ENCODE measurements at regions not wholly inside any gene's neighbourhood (a gene's known extent, or its start where the extent isn't known, plus 50 kb on each side); places are given as distances from the start of the nearest gene placed in this dataset.

DNA sequence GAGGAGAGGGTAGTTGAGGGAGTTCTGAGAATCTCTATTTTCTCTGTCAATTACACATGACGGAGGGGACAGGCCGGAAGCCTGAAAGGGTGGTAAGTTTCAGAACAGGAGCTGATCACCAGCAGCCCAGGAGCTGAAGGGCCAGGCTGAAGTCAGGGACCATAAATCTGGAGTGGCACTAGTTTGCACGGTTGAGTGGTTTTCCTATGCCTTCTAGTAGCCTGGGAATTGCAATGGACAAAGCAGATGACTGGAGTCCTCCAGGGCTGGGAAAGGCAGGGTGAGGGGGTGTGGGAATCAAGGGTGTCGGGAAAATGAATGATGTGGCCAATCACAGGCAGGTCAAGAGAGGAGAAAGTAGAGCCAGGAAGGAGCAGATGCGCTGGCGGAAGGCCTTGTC lies 72.5 kb downstream of the MAGEF1 start:
- Histone ChIP-seq H3K27ac (ENCODE audit: insufficient read depth, low read length) (no peak overlapping the region), H3K4me3 (ENCODE audit: insufficient read depth, low read depth, low read length) (no peak overlapping the region), H3K4ac (ENCODE audit: low read depth, low read length) (no peak overlapping the region), H3K27me3 (ENCODE audit: control insufficient read depth, insufficient read depth, low read length) (peaks cover 33% of the 10 kb centered on the region), H3K14ac (replicated peaks; ENCODE audit: low read depth, low read length) (no peak overlapping the region), H4K20me1 (ENCODE audit: insufficient read depth, low read length) (no peaks in the 10 kb centered on the region), H2BK15ac (ENCODE audit: low read depth, low read length) (no peak overlapping the region), H2BK5ac (ENCODE audit: low read depth, low read length, poor library complexity, severe bottlenecking) (no peak overlapping the region), H3K9me1 (ENCODE audit: insufficient read depth, low read length) (peaks cover 8% of the 10 kb centered on the region), H4K8ac (ENCODE audit: low read depth in 2 of 2, low read length in 2 of 2) (no peak overlapping the region), H2AK5ac (ENCODE audit: low read depth, low read length) (no peak overlapping the region), H3K56ac (ENCODE audit: extremely low read depth, insufficient read depth, low read length) (no peak overlapping the region), H3K79me1 (ENCODE audit: low read depth in 1 of 2, low read length in 2 of 2) (no peaks in the 10 kb centered on the region), H3K9ac (ENCODE audit: low read depth, low read length) (no peak overlapping the region), H4K91ac (ENCODE audit: insufficient read depth, low read depth, low read length) (no peak overlapping the region), H2BK120ac (ENCODE audit: low read depth, low read length) (no peak overlapping the region; the same call in 1 of the 2 replicates), H2AK9ac (replicated peaks; ENCODE audit: low read depth, low read length, poor library complexity) (no peak overlapping the region), H3K36me3 (ENCODE audit: control insufficient read depth, insufficient read depth, low read length) (no peaks in the 10 kb centered on the region), H3K4me2 (ENCODE audit: low read depth, low read length) (no peak overlapping the region), H3K23ac (ENCODE audit: low read depth, low read length) (no peak overlapping the region), H2AFZ (replicated peaks; ENCODE audit: low read length, poor library complexity) (no peak overlapping the region), H3K9me3 (ENCODE audit: control insufficient read depth, insufficient read depth, low read length) (no peaks in the 10 kb centered on the region), H2BK20ac (ENCODE audit: low read depth, low read length) (no peak overlapping the region), H3K18ac (ENCODE audit: low read depth, low read length) (no peak overlapping the region), H4K5ac (ENCODE audit: low read depth, low read length) (no peak overlapping the region), H3K4me1 (ENCODE audit: control insufficient read depth, insufficient read depth, low read length) (peaks cover 15% of the 10 kb centered on the region)
- intact Hi-C loops (cut with micrococcal nuclease) (no loop called here), dilution Hi-C loops (cut with HindIII; ENCODE audit: low sequenced_read_pairs, unreplicated experiment) (no loop called here), in situ Hi-C loops (cut with MboI; ENCODE audit: low sequenced_read_pairs) (no loop called here)
- POLR2A ChIA-PET (ENCODE audit: unreplicated experiment): no interaction called here
- no peak for TF ChIP-seq MAFK (IDR thresholded peaks at IDR 0.05; ENCODE audit: low read depth, low read length)
- TF ChIP-seq SMC3 (IDR thresholded peaks at IDR 0.05; ENCODE audit: low read depth, low read length): no peak
- TF ChIP-seq RAD21 (IDR thresholded peaks at IDR 0.05; ENCODE audit: low read length): no peak
- TF ChIP-seq NFE2L2 (IDR thresholded peaks at IDR 0.05; ENCODE audit: low read depth, low read length): no peak
- no peak for TF ChIP-seq MAZ (IDR thresholded peaks at IDR 0.05; ENCODE audit: borderline replicate concordance, low read depth, low read length)
- TF ChIP-seq ELK1 (IDR thresholded peaks at IDR 0.05; ENCODE audit: borderline replicate concordance, low read depth, low read length): no peak
- TF ChIP-seq FOS (IDR thresholded peaks at IDR 0.05; ENCODE audit: low read depth, low read length): no peak
- TF ChIP-seq RFX5 (IDR thresholded peaks at IDR 0.05; ENCODE audit: low read depth, low read length): no peak
- no peak for TF ChIP-seq RCOR1 (IDR thresholded peaks at IDR 0.05; ENCODE audit: insufficient replicate concordance, low read length)
- TF ChIP-seq USF2 (IDR thresholded peaks at IDR 0.05; ENCODE audit: low read depth, low read length): no peak
- no peak for TF ChIP-seq POLR2A (IDR thresholded peaks at IDR 0.05; ENCODE audit: low read depth, low read length)
- no peak for TF ChIP-seq CEBPB (IDR thresholded peaks at IDR 0.05; ENCODE audit: low read depth, low read length)
- TF ChIP-seq CHD1 (IDR thresholded peaks at IDR 0.05; ENCODE audit: low read depth, low read length): no peak
- CTCF ChIA-PET: no interaction called here
- DNase-seq (no peak), ATAC-seq (ENCODE audit: low read depth) (no peak)
- WGBS, 2 experiments (ENCODE audit: extremely low coverage in 2 of 2, insufficient read length in 1 of 2): 87% methylated on average over 3 of the region's 6 CpGs; no CpG with 5 or more reads in 1 of the 2 experiments
- no TSS peak for BruUV-seq (replicated peaks)

Measured in IMR-90 (cell line).